Psoas muscle (tissue), 7 donors: ENCODE measurements at regions not wholly inside any gene's neighbourhood (a gene's known extent, or its start where the extent isn't known, plus 50 kb on each side); places are given as distances from the start of the nearest gene placed in this dataset.

ENCODE experiments used
- ATAC-seq, 4 donors: fragments of 200-7000 bp; cut with Tn5 transposase; one replicate each; pipeline ENCODE4 v1.9.1; 2020; ENCODE audit warnings: moderate library complexity in 3 of 4, mild to moderate bottlenecking in 2 of 4
- DNase-seq, 2 donors: peaks; one replicate each; pipeline ENCODE4 v3.0.0-alpha.2; 2020
- H3K27ac ChIP-seq: fragments of 200-600 bp; one replicate; pipeline ENCODE4 v1.8.0; 2022
- H3K27me3 ChIP-seq, 3 donors: fragments of 200-600 bp in 1 of 3; one replicate each; pipeline versions ENCODE4 v1.6.1 to v1.8.0; 2013 to 2022; ENCODE audit warnings: low read length in 2 of 3, mild to moderate bottlenecking in 2 of 3, moderate library complexity in 1 of 3; ENCODE audit not compliant: insufficient read depth in 3 of 3
- H3K36me3 ChIP-seq, 2 donors: fragments of 200-600 bp in 1 of 2; one replicate each; pipeline versions ENCODE4 v1.6.1 to v1.8.0; 2013 to 2022; ENCODE audit warnings: low read depth in 1 of 2, mild to moderate bottlenecking in 1 of 2, moderate library complexity in 1 of 2; ENCODE audit not compliant: insufficient read depth in 1 of 2
- H3K4me1 ChIP-seq: fragments of 200-600 bp; one replicate; pipeline ENCODE4 v1.8.0; 2022
- H3K4me3 ChIP-seq: fragments of 200-600 bp; one replicate; pipeline ENCODE4 v1.8.0; 2022; ENCODE audit warnings: mild to moderate bottlenecking
- H3K9me3 ChIP-seq: fragments of 200-600 bp; one replicate; pipeline ENCODE4 v1.8.0; 2022
- CTCF ChIP-seq: fragments of 200-600 bp; IDR thresholded peaks from one replicate; pipeline ENCODE4 v1.8.0; 2022; ENCODE audit warnings: antibody characterized with exemption
- WGBS, 3 donors: extraction: QIAGEN DNeasy Blood & Tissue Kit; methylation state at CpG; one replicate each; pipeline versions ENCODE4 v1.1.6 to v1.1.7; 2013; 5-methylcytosine and 5-hydroxymethylcytosine counted together
- intact Hi-C, 2 donors: fragments of 100-400 bp; cut with DNase I; formaldehyde crosslinking; loops; one replicate each; pipeline versions ENCODE4 v1.11.0 to v1.14.2; 2022
- donor health status: healthy with polysubstance abuse.
- donor health status: DM: no; HTN: no; CAD: no; lungs with moderate emphysema.
- donor health status: Bipolar disorder and iron deficiency.
- donor health status: healthy.
- donor health status: DM: yes; HTN: yes; CAD: no.
- donor health status: DM: no; HTN: no; CAD: no.
- donor health status: DM: yes; HTN: yes; CAD: no.

DNA sequence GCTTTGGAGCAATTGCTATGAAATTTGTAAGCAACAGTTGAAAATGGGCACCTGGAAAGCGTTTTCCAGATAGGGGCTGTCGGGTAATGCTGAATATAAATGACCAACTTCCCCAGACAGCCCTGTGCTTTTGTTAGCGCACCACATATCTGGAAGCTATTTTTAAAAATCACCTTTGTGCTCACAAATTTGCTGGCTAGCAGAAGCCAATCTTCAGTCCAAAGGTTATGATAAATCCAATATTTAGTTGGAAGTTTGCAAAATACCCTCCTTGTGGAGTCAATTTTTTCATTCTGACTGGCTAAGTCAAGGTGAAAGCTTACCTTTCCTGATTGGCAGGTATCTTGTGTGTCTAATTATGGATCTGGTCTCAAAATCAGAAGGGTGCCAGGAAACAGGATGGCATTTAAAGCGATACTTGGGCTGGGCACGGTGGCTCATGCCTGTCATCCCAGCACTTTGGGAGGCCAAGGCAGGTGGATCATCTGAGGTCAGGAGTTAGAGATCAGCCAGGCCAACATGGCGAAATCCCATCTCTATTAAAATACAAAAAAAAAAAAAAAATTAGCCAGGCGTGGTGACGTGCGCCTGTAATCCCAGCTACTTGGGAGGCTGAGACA, 124.1 kb upstream of the AJAP1 start:
- Histone ChIP-seq H3K9me3 (no peaks in the 10 kb centered on the region), H3K4me3 (no peak overlapping the region), H3K4me1 (no peaks in the 10 kb centered on the region), H3K27me3 (peaks cover 0 to 8% (median 0%) of the 10 kb centered on the region in 3 donors), H3K36me3 (no peaks in the 10 kb centered on the region), H3K27ac (no peak overlapping the region)
- WGBS, 3 donors: 69 to 80% (median 74%) methylated on average over 9 of the region's 9 CpGs
- TF ChIP-seq CTCF: no peak
- intact Hi-C loops: no loop called here
- DNase-seq (no peak), ATAC-seq (no peak)

GRCh38 chr1:4531842-4532241, 122.6 kb upstream of the AJAP1 start:
- DNase-seq: no peak
- 68 to 70% (median 69%) methylated on average over 5 of the region's 5 CpGs for WGBS, 3 donors
- no peak for TF ChIP-seq CTCF
- Histone ChIP-seq H3K27ac (no peak overlapping the region), H3K27me3 (peaks cover 0 to 8% (median 0%) of the 10 kb centered on the region in 3 donors), H3K9me3 (no peaks in the 10 kb centered on the region), H3K4me1 (no peaks in the 10 kb centered on the region), H3K36me3 (no peaks in the 10 kb centered on the region), H3K4me3 (no peak overlapping the region)
- intact Hi-C loops: no loop called here
- no peak for ATAC-seq

- WGBS, 3 donors: 91 to 96% (median 91%) methylated on average over 4 of the region's 4 CpGs
- DNase-seq (no peak), ATAC-seq (no peak)
- intact Hi-C loops: no loop called here
- no peak for TF ChIP-seq CTCF
- Histone ChIP-seq H3K9me3 (no peaks in the 10 kb centered on the region), H3K27ac (no peak overlapping the region), H3K27me3 (peaks cover 0 to 8% (median 0%) of the 10 kb centered on the region in 3 donors), H3K36me3 (no peaks in the 10 kb centered on the region), H3K4me3 (no peak overlapping the region), H3K4me1 (no peaks in the 10 kb centered on the region)
Measured at GRCh38 chr1:4532656-4533055, 121.8 kb upstream of the AJAP1 start.

GRCh38 chr1:4546911-4547310, 107.5 kb upstream of the AJAP1 start:
- intact Hi-C loops: no loop called here
- H3K4me3 ChIP-seq: no peak overlapping the region
- DNase-seq (no peak), ATAC-seq (no peak)
- no peaks in the 10 kb centered on the region for H3K4me1 ChIP-seq
- H3K27me3 ChIP-seq: peaks cover 0 to 6% (median 0%) of the 10 kb centered on the region in 3 donors
- WGBS, 3 donors: 75 to 88% (median 77%) methylated on average over 4 of the region's 4 CpGs
- TF ChIP-seq CTCF: no peak
- no peaks in the 10 kb centered on the region for H3K36me3 ChIP-seq
- no peaks in the 10 kb centered on the region for H3K9me3 ChIP-seq
- H3K27ac ChIP-seq: no peak overlapping the region

DNA sequence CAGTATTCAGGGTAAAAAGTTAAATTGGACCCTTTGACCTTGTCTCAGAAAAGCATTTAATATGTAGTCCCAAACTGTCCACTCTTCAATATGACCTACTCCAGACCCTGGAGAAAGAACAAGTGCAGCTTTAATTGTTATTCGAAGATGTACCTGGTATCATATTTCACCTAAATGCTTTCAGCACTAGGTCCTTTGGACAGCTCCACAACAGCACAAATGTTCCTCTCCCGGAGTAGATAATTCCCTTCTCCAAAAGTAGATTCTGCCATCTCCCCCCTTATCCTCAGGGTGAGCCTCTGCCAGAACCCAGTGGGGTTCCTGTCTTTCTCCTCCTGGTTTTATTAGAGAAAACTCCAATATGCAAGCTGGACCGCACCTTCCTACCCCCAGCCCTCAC, 104.5 kb upstream of the AJAP1 start:
- H3K9me3 ChIP-seq: no peaks in the 10 kb centered on the region
- no peak overlapping the region for H3K4me3 ChIP-seq
- peaks cover 0 to 6% (median 0%) of the 10 kb centered on the region in 3 donors for H3K27me3 ChIP-seq
- intact Hi-C loops: no loop called here
- no peak for TF ChIP-seq CTCF
- H3K27ac ChIP-seq: no peak overlapping the region
- WGBS, 3 donors: 26 to 34% (median 31%) methylated on average over 3 of the region's 3 CpGs
- H3K36me3 ChIP-seq: no peaks in the 10 kb centered on the region
- no peak for ATAC-seq
- DNase-seq: no peak
- H3K4me1 ChIP-seq: no peaks in the 10 kb centered on the region
